K562 (cell line): ENCODE measurements at regions not wholly inside any gene's neighbourhood (a gene's known extent, or its start where the extent isn't known, plus 50 kb on each side); places are given as distances from the start of the nearest gene placed in this dataset.
A peak's percentile ranks its signal among the peaks of the same experiment; 100 is the strongest.

Source experiments
- CBFA2T2 ChIP-seq: fragments of 450-650 bp; conservative IDR thresholded peaks from 2 replicates; pipeline ENCODE4 v1.6.1; 2017; ENCODE audit warnings: mild to moderate bottlenecking
- CHAMP1 ChIP-seq: fragments of 450-650 bp; IDR thresholded peaks from 2 replicates; pipeline ENCODE4 v1.6.1; 2016; ENCODE audit warnings: mild to moderate bottlenecking
- EGR1 ChIP-seq: fragments of 450-650 bp; conservative IDR thresholded peaks from 2 replicates; pipeline ENCODE4 v1.6.1; 2017; ENCODE audit warnings: mild to moderate bottlenecking
- ELF1 ChIP-seq: fragments of 200-800 bp; sonication (Bioruptor generic); IDR thresholded peaks from 2 replicates; pipeline ENCODE4 v1.6.1; 2016; ENCODE audit warnings: missing genetic modification characterization, missing compliant biosample characterization
- FOXP1 ChIP-seq: sonication (generic); formaldehyde crosslinking; IDR thresholded peaks from 2 replicates; pipeline ENCODE4 v1.8.0; 2022; ENCODE audit warnings: mild to moderate bottlenecking, missing genetic modification reagents
- GATAD2B ChIP-seq: fragments of 450-650 bp; IDR thresholded peaks from 2 replicates; pipeline ENCODE4 v1.6.1; 2017; ENCODE audit warnings: mild to moderate bottlenecking, borderline replicate concordance
- GTF2E2 ChIP-seq: fragments of 200-800 bp; sonication (Bioruptor generic); IDR thresholded peaks from 2 replicates; pipeline ENCODE4 v1.6.1; 2016; ENCODE audit warnings: missing genetic modification characterization, missing compliant biosample characterization
- MCM2 ChIP-seq: fragments of 450-650 bp; IDR thresholded peaks from 2 replicates; pipeline ENCODE4 v1.6.1; 2017; ENCODE audit warnings: low read depth, mild to moderate bottlenecking
- MEF2D ChIP-seq: conservative IDR thresholded peaks from 2 replicates; pipeline ENCODE4 v1.6.1; 2016; ENCODE audit warnings: low read depth, missing genetic modification characterization, missing compliant biosample characterization
- MEIS2 ChIP-seq: fragments of 450-650 bp; IDR thresholded peaks from 2 replicates; pipeline ENCODE4 v1.6.1; 2014; ENCODE audit warnings: mild to moderate bottlenecking; ENCODE audit not compliant: partially characterized antibody
- NR0B1 ChIP-seq: fragments of 450-650 bp; IDR thresholded peaks from one replicate; pipeline ENCODE4 v1.6.1; 2018; ENCODE audit warnings: mild to moderate bottlenecking, moderate library complexity; ENCODE audit not compliant: partially characterized antibody
- NR2C2 ChIP-seq, 2 experiments: fragments of 200-800 bp in 1 of 2; sonication (Bioruptor generic) in 1 of 2; sonication (generic) in 1 of 2; formaldehyde crosslinking in 1 of 2; IDR thresholded peaks; 2 replicates each; pipeline versions ENCODE4 v1.6.1 to v1.8.0; 2016 to 2022; ENCODE audit warnings: mild to moderate bottlenecking in 1 of 2, missing compliant biosample characterization in 1 of 2, missing genetic modification characterization in 1 of 2, missing genetic modification reagents in 1 of 2
- PYGO2 ChIP-seq: fragments of 450-650 bp; IDR thresholded peaks from 2 replicates; pipeline ENCODE4 v1.6.1; 2016; ENCODE audit warnings: mild to moderate bottlenecking, missing genetic modification characterization, moderate library complexity, missing compliant biosample characterization
- TCFL5 ChIP-seq: fragments of 250-450 bp; sonication (Bioruptor Pico); conservative IDR thresholded peaks from 2 replicates; pipeline ENCODE4 v1.6.1; 2021; ENCODE audit warnings: mild to moderate bottlenecking, moderate library complexity, matching md5 sums
- ZBTB2 ChIP-seq: fragments of 450-650 bp; IDR thresholded peaks from 2 replicates; pipeline ENCODE4 v1.6.1; 2016; ENCODE audit warnings: antibody characterized with exemption
- ZNF121 ChIP-seq: sonication (generic); formaldehyde crosslinking; conservative IDR thresholded peaks from 2 replicates; pipeline ENCODE4 v1.8.0; 2022; ENCODE audit warnings: missing genetic modification reagents
- ZNF407 ChIP-seq: fragments of 450-650 bp; IDR thresholded peaks from 2 replicates; pipeline ENCODE4 v1.6.1; 2016; ENCODE audit warnings: low read depth

- no peak for TF ChIP-seq ZBTB2
- no peak for TF ChIP-seq MCM2
- no peak for TF ChIP-seq GTF2E2 (tag)
- TF ChIP-seq NR0B1: no peak
- TF ChIP-seq MEF2D (tag): no peak
- no peak for TF ChIP-seq CHAMP1
- TF ChIP-seq PYGO2 (tag): no peak
- TF ChIP-seq FOXP1: no peak
- no peak for TF ChIP-seq TCFL5
- TF ChIP-seq CBFA2T2: peak; percentile 69
- no peak for TF ChIP-seq ELF1 (tag)
- no peak for TF ChIP-seq ZNF407
- no peak for TF ChIP-seq NR2C2 (CRISPR knock-in tag; IDR thresholded peaks at IDR 0.05)
- no peak for TF ChIP-seq NR2C2 (tag; IDR thresholded peaks at IDR 0.05)
- peak; percentile 34; the same call in 1 of the 2 replicates for TF ChIP-seq EGR1
- TF ChIP-seq ZNF121 (CRISPR knock-in tag): no peak
- TF ChIP-seq GATAD2B: no peak
- peak; percentile 79 for TF ChIP-seq MEIS2
Measured at GRCh38 chr15:95957861-95958260, 372.6 kb upstream of the NR2F2 start (continued).
